GM12892 (cell line): ENCODE measurements at regions not wholly inside any gene's neighbourhood (a gene's known extent, or its start where the extent isn't known, plus 50 kb on each side); places are given as distances from the start of the nearest gene placed in this dataset.

Source experiments
- POLR2A ChIP-seq: IDR thresholded peaks from 2 replicates; pipeline ENCODE4 v1.6.1; 2011; ENCODE audit warnings: low read depth, low read length, control low read depth
- POLR2AphosphoS5 ChIP-seq: IDR thresholded peaks from 2 replicates; pipeline ENCODE4 v1.6.1; 2011; ENCODE audit warnings: low read depth, low read length, control low read depth
- TAF1 ChIP-seq: IDR thresholded peaks from 2 replicates; pipeline ENCODE4 v1.6.1; 2011; ENCODE audit warnings: low read depth, mild to moderate bottlenecking, control low read depth, low read length, borderline replicate concordance

- no peak for TF ChIP-seq POLR2AphosphoS5
- TF ChIP-seq POLR2A, result no peak
- no peak for TF ChIP-seq TAF1
Observed at GRCh38 chr20:17837179-17837578, 131.4 kb downstream of the SNX5 start.
